Natural killer cell (primary cell): ENCODE measurements at regions not wholly inside any gene's neighbourhood (a gene's known extent, or its start where the extent isn't known, plus 50 kb on each side); places are given as distances from the start of the nearest gene placed in this dataset.

Experiments used
- ATAC-seq, 3 donors: fragments of 150-1000 bp in 2 of 3; fragments of 200-7000 bp in 1 of 3; cut with Tn5 transposase; 1 replicate in 1 of 3; 2 replicates in 2 of 3; pipeline ENCODE4 v1.10.0; 2021; ENCODE audit warnings: mild to moderate bottlenecking in 2 of 3, moderate library complexity in 2 of 3
- DNase-seq, 2 donors: peaks; one replicate each; pipeline versions ENCODE4 v3.0.0 to v3.0.0-alpha.2; 2013 to 2021; ENCODE audit warnings: mixed read lengths in 1 of 2
- H3K27ac ChIP-seq: one replicate; pipeline ENCODE4 v1.5.1; 2013; ENCODE audit warnings: mild to moderate bottlenecking, low read length
- H3K27me3 ChIP-seq: one replicate; pipeline ENCODE4 v1.6.1; 2013; ENCODE audit warnings: low read length; ENCODE audit not compliant: control insufficient read depth, insufficient read depth
- H3K36me3 ChIP-seq: one replicate; pipeline ENCODE4 v1.6.1; 2013; ENCODE audit warnings: low read length; ENCODE audit not compliant: control insufficient read depth, insufficient read depth
- H3K4me1 ChIP-seq: one replicate; pipeline ENCODE4 v1.6.1; 2013; ENCODE audit warnings: low read length; ENCODE audit not compliant: control insufficient read depth, insufficient read depth
- H3K4me3 ChIP-seq: one replicate; pipeline ENCODE4 v1.5.1; 2013; ENCODE audit warnings: low read length
- H3K9me3 ChIP-seq: one replicate; pipeline ENCODE4 v1.6.1; 2013; ENCODE audit warnings: low read length; ENCODE audit not compliant: control insufficient read depth, insufficient read depth
- H3K27ac Mint-ChIP-seq, 2 donors: one replicate each; pipeline ENCODE4 v1.8.0; 2022; ENCODE audit warnings: mild to moderate bottlenecking in 2 of 2, mixed read lengths in 2 of 2, moderate library complexity in 1 of 2
- H3K27me3 Mint-ChIP-seq, 2 donors: one replicate each; pipeline ENCODE4 v1.8.0; 2022; ENCODE audit warnings: low read depth in 2 of 2, mixed read lengths in 2 of 2
- H3K36me3 Mint-ChIP-seq: one replicate; pipeline ENCODE4 v1.8.0; 2022; ENCODE audit warnings: mixed read lengths
- H3K4me1 Mint-ChIP-seq, 2 donors: one replicate each; pipeline ENCODE4 v1.8.0; 2022; ENCODE audit warnings: mixed read lengths in 2 of 2
- H3K4me3 Mint-ChIP-seq: one replicate; pipeline ENCODE4 v1.8.0; 2022; ENCODE audit warnings: mild to moderate bottlenecking, moderate library complexity, mixed read lengths
- H3K9me3 Mint-ChIP-seq, 2 donors: one replicate each; pipeline ENCODE4 v1.8.0; 2022; ENCODE audit warnings: mixed read lengths in 2 of 2
- CTCF ChIP-seq: fragments of 200-600 bp; IDR thresholded peaks from one replicate; pipeline ENCODE4 v1.8.0; 2022; ENCODE audit warnings: antibody characterized with exemption
- WGBS: methylation state at CpG from one replicate; pipeline ENCODE4 v1.1.7; 2013; ENCODE audit warnings: missing lambda C conversion rate; ENCODE audit not compliant: insufficient coverage; 5-methylcytosine and 5-hydroxymethylcytosine counted together
- intact Hi-C: fragments of 100-400 bp; cut with micrococcal nuclease; formaldehyde crosslinking; loops from one replicate; pipeline ENCODE4 v1.14.2; 2022

- no peaks in the 10 kb centered on the region for H3K36me3 Mint-ChIP-seq
- no peak overlapping the region for H3K4me3 Mint-ChIP-seq
- no peak overlapping the region for H3K27ac Mint-ChIP-seq
- no peak for TF ChIP-seq CTCF
- no peaks in the 10 kb centered on the region for H3K4me1 Mint-ChIP-seq
- H3K9me3 Mint-ChIP-seq, result peaks cover 0 to 3% of the 10 kb centered on the region in 2 donors
- Histone ChIP-seq H3K27me3 (no peaks in the 10 kb centered on the region), H3K36me3 (no peaks in the 10 kb centered on the region), H3K4me3 (no peak overlapping the region), H3K4me1 (no peaks in the 10 kb centered on the region), H3K9me3 (no peaks in the 10 kb centered on the region), H3K27ac (no peak overlapping the region)
- no peaks in the 10 kb centered on the region for H3K27me3 Mint-ChIP-seq
- ATAC-seq (no peak), DNase-seq (no peak)
- intact Hi-C loops, result no loop called here
Measured at GRCh38 chr3:70646635-70647034, 334.2 kb upstream of the MDFIC2 start.

DNA sequence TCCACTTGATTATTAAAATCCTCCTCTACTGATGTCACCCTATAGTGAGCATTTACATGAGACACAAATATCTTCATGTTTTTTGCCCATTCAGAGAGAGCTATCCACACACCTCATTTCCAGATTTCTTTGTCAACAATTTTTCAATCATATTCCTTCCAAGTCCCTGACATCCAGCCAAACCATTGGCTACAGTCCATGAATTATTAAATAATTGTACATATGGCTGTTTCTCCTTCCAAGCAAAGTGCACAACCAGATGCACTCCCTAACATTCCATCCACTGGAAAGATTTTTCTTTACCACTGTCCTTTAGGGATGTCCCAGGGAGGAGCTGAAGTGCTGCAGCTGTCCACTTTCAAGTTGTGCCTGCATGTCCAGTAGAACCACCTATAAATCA is 328.0 kb upstream of the MDFIC2 start:
- no peaks in the 10 kb centered on the region for H3K36me3 Mint-ChIP-seq
- TF ChIP-seq CTCF, result no peak
- no peak overlapping the region for H3K27ac ChIP-seq
- no peaks in the 10 kb centered on the region for H3K4me1 ChIP-seq
- H3K4me3 Mint-ChIP-seq, result no peak overlapping the region
- no peaks in the 10 kb centered on the region for H3K36me3 ChIP-seq
- H3K27me3 ChIP-seq, result no peaks in the 10 kb centered on the region
- H3K9me3 Mint-ChIP-seq, result peaks cover 0 to 3% of the 10 kb centered on the region in 2 donors
- intact Hi-C loops, result no loop called here
- no peak overlapping the region for H3K4me3 ChIP-seq
- no peaks in the 10 kb centered on the region for H3K27me3 Mint-ChIP-seq
- DNase-seq (no peak), ATAC-seq (no peak)
- H3K27ac Mint-ChIP-seq, result no peak overlapping the region
- no peaks in the 10 kb centered on the region for H3K9me3 ChIP-seq
- H3K4me1 Mint-ChIP-seq, result no peaks in the 10 kb centered on the region

GRCh38 chr3:70635301-70635700 is 322.9 kb upstream of the MDFIC2 start:
- peaks cover 0 to 2% of the 10 kb centered on the region in 2 donors for H3K9me3 Mint-ChIP-seq
- no CpG with 5 or more reads among the region's 2 CpGs for WGBS
- no peaks in the 10 kb centered on the region for H3K36me3 Mint-ChIP-seq
- no peaks in the 10 kb centered on the region for H3K36me3 ChIP-seq
- no peak overlapping the region for H3K27ac Mint-ChIP-seq
- H3K4me3 ChIP-seq, result no peak overlapping the region
- H3K4me3 Mint-ChIP-seq, result no peak overlapping the region
- DNase-seq, result no peak
- H3K4me1 Mint-ChIP-seq, result no peaks in the 10 kb centered on the region
- H3K9me3 ChIP-seq, result no peaks in the 10 kb centered on the region
- no peak for TF ChIP-seq CTCF
- no peaks in the 10 kb centered on the region for H3K4me1 ChIP-seq
- intact Hi-C loops, result no loop called here
- no peak for ATAC-seq
- no peak overlapping the region for H3K27ac ChIP-seq
- no peaks in the 10 kb centered on the region for H3K27me3 ChIP-seq
- H3K27me3 Mint-ChIP-seq, result no peaks in the 10 kb centered on the region

DNA sequence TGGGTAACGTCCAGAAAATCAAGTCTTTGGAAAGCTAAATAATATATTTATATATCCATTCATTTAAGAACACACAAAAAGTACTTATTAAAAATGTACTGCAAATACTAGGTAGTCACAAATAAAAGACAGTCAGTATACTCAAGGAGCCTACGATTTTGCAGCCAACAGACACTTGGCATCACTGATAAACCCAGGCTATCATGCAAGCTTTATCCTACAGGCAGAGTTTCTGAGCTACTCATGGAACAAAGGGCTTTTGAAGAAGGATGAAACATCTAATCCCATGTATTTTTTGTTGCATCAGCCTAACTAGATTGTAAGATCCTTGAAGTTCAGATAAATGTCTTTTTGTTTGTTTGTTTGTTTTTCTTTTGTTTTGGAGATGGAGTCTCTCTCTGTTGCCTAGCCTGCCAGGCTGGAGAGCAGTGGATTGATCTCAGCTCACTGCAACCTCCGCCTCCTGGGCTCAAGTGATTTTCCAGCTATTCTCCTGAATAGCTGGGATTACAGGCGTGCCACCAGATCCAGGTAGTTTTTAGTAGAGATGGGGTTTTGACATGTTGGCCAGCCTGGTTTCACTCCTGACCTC is 319.4 kb upstream of the MDFIC2 start:
- Mint-ChIP-seq H3K27me3 (peaks cover 0 to 9% of the 10 kb centered on the region in 2 donors), H3K4me1 (no peaks in the 10 kb centered on the region), H3K9me3 (peaks cover 0 to 4% of the 10 kb centered on the region in 2 donors), H3K27ac (no peak overlapping the region), H3K36me3 (no peaks in the 10 kb centered on the region), H3K4me3 (no peak overlapping the region)
- intact Hi-C loops, result no loop called here
- whole genome bisulfite sequencing, result 85% methylated on average over 3 of the region's 4 CpGs
- no peak for TF ChIP-seq CTCF
- no peaks in the 10 kb centered on the region for H3K9me3 ChIP-seq
- H3K27me3 ChIP-seq, result no peaks in the 10 kb centered on the region
- DNase-seq (no peak), ATAC-seq (no peak)
- no peak overlapping the region for H3K4me3 ChIP-seq
- no peak overlapping the region for H3K27ac ChIP-seq
- no peaks in the 10 kb centered on the region for H3K36me3 ChIP-seq
- no peaks in the 10 kb centered on the region for H3K4me1 ChIP-seq
